Left lung (tissue), 4 donors: ENCODE measurements at regions not wholly inside any gene's neighbourhood (a gene's known extent, or its start where the extent isn't known, plus 50 kb on each side); places are given as distances from the start of the nearest gene placed in this dataset.

Experiments used
- ATAC-seq: fragments of 200-7000 bp; cut with Tn5 transposase; one replicate; pipeline ENCODE4 v1.9.1; 2020; ENCODE audit warnings: moderate library complexity
- DNase-seq, 4 donors: peaks; one replicate each; pipeline ENCODE4 v3.0.0-alpha.2; 2013 to 2020
- H3K27ac ChIP-seq, 2 donors: fragments of 200-600 bp; sonication (generic) in 1 of 2; one replicate each; pipeline versions ENCODE4 v1.5.0 to v1.8.0; 2020 to 2021
- H3K27me3 ChIP-seq, 2 donors: fragments of 200-600 bp; sonication (generic) in 1 of 2; one replicate each; pipeline versions ENCODE4 v1.5.0 to v1.8.0; 2020 to 2021
- H3K36me3 ChIP-seq, 2 donors: fragments of 200-600 bp; sonication (generic) in 1 of 2; one replicate each; pipeline versions ENCODE4 v1.5.0 to v1.8.0; 2020 to 2021
- H3K4me1 ChIP-seq, 2 donors: fragments of 200-600 bp; one replicate each; pipeline ENCODE4 v1.8.0; 2021
- H3K4me3 ChIP-seq, 2 donors: fragments of 200-600 bp; sonication (generic) in 1 of 2; one replicate each; pipeline versions ENCODE4 v1.5.0 to v1.8.0; 2020 to 2021; ENCODE audit warnings: mild to moderate bottlenecking in 1 of 2
- H3K9me3 ChIP-seq, 2 donors: fragments of 200-600 bp; sonication (generic) in 1 of 2; one replicate each; pipeline versions ENCODE4 v1.5.0 to v1.8.0; 2020 to 2021
- intact Hi-C, 2 donors: fragments of 100-400 bp; cut with DNase I; formaldehyde crosslinking; loops; one replicate each; pipeline versions ENCODE4 v1.11.2 to v1.14.2; 2022
- TF ChIP-seq, protein P1 (sequence below), 2 donors: fragments of 200-600 bp; sonication (generic) in 1 of 2; IDR thresholded peaks; one replicate each; pipeline versions ENCODE4 v1.5.0 to v1.8.0; 2021; ENCODE audit warnings: antibody characterized with exemption in 2 of 2
- donor health status: DM: no; HTN: yes; CAD: no.
- donor health status: DM: no; HTN: no; CAD: no.

DNA sequence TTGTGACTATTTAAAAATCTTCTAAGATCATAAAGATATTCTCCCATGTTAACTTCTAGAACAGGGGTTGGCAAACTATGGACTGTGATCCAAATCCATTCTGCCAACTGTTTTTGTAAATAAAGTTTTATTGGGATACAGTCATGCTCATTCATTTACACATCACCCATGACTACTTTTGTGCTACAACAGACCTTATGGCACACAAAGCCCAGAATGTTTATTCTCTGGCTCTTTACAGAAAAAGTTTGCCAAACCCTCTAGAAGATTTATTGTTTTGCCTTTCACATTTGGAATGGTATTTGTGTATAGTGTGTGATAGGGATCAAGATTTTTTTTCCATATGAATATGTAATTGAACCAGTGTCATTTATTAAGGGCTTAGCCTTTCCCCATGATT lies 341.7 kb downstream of the CD83 start:
- TF ChIP-seq, protein P1, sequence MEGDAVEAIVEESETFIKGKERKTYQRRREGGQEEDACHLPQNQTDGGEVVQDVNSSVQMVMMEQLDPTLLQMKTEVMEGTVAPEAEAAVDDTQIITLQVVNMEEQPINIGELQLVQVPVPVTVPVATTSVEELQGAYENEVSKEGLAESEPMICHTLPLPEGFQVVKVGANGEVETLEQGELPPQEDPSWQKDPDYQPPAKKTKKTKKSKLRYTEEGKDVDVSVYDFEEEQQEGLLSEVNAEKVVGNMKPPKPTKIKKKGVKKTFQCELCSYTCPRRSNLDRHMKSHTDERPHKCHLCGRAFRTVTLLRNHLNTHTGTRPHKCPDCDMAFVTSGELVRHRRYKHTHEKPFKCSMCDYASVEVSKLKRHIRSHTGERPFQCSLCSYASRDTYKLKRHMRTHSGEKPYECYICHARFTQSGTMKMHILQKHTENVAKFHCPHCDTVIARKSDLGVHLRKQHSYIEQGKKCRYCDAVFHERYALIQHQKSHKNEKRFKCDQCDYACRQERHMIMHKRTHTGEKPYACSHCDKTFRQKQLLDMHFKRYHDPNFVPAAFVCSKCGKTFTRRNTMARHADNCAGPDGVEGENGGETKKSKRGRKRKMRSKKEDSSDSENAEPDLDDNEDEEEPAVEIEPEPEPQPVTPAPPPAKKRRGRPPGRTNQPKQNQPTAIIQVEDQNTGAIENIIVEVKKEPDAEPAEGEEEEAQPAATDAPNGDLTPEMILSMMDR (IDR thresholded peaks at IDR 0.05): no peak
- Histone ChIP-seq H3K9me3 (no peaks in the 10 kb centered on the region), H3K27me3 (no peaks in the 10 kb centered on the region), H3K36me3 (no peaks in the 10 kb centered on the region), H3K27ac (no peak overlapping the region), H3K4me3 (no peak overlapping the region), H3K4me1 (peaks cover 0 to 7% of the 10 kb centered on the region in 2 donors)
- ATAC-seq: no peak
- DNase-seq: no peak
- intact Hi-C loops: no loop called here

DNA sequence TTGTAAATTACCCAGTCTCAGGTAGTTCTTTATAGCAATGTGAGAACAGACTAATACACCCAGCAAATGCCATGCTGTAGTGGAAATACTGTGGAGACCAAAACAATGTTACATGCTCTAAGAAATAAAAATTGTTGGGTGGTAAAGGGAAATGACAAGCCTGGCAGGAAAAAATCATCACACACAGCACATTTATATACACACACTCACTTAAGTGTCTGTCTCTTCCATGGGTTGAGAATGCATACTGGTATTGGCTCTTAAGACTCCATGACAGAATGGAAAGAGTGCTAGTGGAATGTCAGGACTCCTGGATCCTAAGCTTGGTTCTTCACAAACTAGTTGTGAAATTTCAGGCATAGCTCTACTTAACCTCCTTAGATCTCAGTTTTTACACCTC lies 343.0 kb downstream of the CD83 start:
- intact Hi-C loops: no loop called here
- Histone ChIP-seq H3K36me3 (no peaks in the 10 kb centered on the region), H3K27me3 (no peaks in the 10 kb centered on the region), H3K9me3 (no peaks in the 10 kb centered on the region), H3K4me1 (peaks cover 0 to 7% of the 10 kb centered on the region in 2 donors), H3K4me3 (no peak overlapping the region), H3K27ac (no peak overlapping the region)
- no peak for ATAC-seq
- TF ChIP-seq, protein P1 (IDR thresholded peaks at IDR 0.05): no peak
- no peak for DNase-seq

DNA sequence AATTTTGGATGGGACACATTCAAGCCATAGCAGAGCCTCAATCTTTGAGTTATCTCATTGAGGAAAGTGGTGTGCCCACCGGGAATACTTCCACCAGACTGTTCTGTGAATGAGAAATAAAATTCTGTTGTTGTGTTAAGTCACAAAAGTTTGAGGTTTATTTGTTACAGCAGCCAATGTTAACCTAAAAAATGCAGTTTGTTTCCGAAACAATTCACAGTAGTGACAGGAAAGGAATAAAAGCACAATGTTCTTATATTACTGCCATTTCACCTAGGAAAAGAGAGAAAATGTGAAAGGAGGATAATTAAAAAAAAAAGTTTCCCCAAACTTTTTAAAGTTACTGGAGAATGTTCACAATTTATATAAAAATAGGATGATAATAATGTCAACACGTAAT lies 344.6 kb downstream of the CD83 start:
- Histone ChIP-seq H3K4me1 (peaks cover 0 to 7% of the 10 kb centered on the region in 2 donors), H3K9me3 (no peaks in the 10 kb centered on the region), H3K4me3 (no peak overlapping the region), H3K36me3 (no peaks in the 10 kb centered on the region), H3K27ac (no peak overlapping the region), H3K27me3 (no peaks in the 10 kb centered on the region)
- no peak for ATAC-seq
- intact Hi-C loops: no loop called here
- DNase-seq: no peak
- TF ChIP-seq, protein P1 (IDR thresholded peaks at IDR 0.05): no peak

DNA sequence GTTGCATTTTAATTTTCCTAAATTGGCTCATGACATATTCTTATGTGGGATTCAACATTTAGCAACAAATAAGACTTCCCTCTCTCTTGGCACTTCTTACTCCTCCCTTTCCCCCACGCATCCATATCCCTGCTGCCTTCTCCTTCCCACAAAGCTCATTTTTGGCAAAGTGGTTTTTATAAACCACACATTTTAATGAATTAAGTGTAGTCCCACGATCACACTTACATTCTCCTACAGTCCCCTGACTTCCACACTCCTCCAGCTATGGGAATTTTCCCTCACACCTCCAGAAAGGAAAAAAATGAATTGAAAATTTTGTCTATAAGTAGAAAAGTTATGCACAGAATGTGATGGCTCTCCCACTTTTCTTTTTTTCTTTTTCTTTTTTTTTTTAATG lies 345.0 kb downstream of the CD83 start:
- H3K4me3 ChIP-seq: no peak overlapping the region
- ATAC-seq: no peak
- H3K9me3 ChIP-seq: no peaks in the 10 kb centered on the region
- no peak overlapping the region for H3K27ac ChIP-seq
- TF ChIP-seq, protein P1 (IDR thresholded peaks at IDR 0.05): no peak
- H3K4me1 ChIP-seq: peaks cover 0 to 7% of the 10 kb centered on the region in 2 donors
- no peaks in the 10 kb centered on the region for H3K27me3 ChIP-seq
- intact Hi-C loops: no loop called here
- no peaks in the 10 kb centered on the region for H3K36me3 ChIP-seq
- DNase-seq: no peak

DNA sequence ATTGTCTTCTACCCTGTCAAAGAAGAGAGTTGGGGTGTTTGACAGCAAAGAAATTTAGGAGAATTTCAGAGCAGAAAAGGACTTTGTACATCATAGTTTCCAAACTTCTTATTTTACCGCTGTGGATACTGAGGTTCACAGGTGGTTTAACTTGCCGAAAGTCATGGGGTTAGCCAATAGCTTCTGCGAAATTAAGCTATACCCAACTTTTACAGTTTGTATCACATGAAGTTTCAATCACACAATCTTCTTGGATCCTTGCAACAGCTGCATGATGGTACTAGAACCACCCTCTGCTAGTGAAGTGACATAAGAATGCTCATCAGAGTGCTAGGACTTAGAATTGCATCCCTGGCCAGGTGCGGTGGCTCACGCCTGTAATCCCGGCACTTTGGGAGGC lies 345.5 kb downstream of the CD83 start:
- TF ChIP-seq, protein P1 (IDR thresholded peaks at IDR 0.05): no peak
- Histone ChIP-seq H3K4me3 (no peak overlapping the region), H3K9me3 (no peaks in the 10 kb centered on the region), H3K4me1 (peaks cover 0 to 7% of the 10 kb centered on the region in 2 donors), H3K36me3 (no peaks in the 10 kb centered on the region), H3K27ac (no peak overlapping the region), H3K27me3 (no peaks in the 10 kb centered on the region)
- ATAC-seq: no peak
- no peak for DNase-seq
- intact Hi-C loops: no loop called here
